NCI-H82 treated with DMSO at 0.1 percent for 48 hours (cell line): ENCODE measurements at regions not wholly inside any gene's neighbourhood (a gene's known extent, or its start where the extent isn't known, plus 50 kb on each side); places are given as distances from the start of the nearest gene placed in this dataset.
"Not testable (repeated sequence)": the region's sequence is repeated elsewhere in the genome, so short reads cannot be mapped to it uniquely, and the experiment has no call there.

Source experiments
- DNase-seq: peaks from one replicate; lab custom pipeline; 2025; ENCODE audit not compliant: unreplicated experiment; lab: John Stamatoyannopoulos, UW

DNA sequence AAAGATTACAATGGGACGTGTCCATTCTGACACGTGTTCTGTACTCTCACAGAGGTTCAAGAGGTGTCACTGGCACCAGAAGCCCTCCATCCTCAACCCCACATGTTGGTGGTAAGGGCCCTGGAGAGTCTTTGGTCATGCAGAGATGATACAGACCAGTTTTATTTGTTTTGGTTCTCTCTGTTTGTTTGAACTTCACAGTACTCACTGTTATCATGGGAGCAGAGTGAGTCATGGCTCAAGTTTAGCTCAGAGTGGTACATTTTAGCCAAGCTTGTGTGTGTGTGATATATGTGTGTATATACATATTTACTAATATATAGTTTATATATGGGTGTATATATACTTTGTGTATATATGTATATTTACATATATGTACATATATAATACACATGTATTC, 935.6 kb downstream of the GRID1 start:
- DNase-seq, result no peak

DNA sequence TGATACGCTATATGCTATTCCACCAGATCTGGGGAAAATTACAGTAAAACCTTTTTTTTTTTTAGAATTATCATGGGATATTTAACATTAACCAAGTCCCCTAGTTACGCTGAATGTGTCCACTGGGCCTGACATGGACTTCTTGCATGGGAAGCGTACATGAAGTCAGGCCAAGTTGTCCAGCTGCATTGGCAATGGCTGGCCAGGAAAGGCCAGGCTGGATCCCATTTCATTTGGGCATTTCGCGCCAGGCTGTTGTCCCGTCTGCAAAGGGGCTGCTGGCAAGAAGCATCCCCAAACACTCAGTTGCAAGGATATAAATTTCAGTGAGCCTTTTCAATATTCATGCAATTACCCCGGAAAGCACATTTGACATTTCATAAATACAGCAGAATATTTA, 933.3 kb downstream of the GRID1 start:
- no peak for DNase-seq

DNA sequence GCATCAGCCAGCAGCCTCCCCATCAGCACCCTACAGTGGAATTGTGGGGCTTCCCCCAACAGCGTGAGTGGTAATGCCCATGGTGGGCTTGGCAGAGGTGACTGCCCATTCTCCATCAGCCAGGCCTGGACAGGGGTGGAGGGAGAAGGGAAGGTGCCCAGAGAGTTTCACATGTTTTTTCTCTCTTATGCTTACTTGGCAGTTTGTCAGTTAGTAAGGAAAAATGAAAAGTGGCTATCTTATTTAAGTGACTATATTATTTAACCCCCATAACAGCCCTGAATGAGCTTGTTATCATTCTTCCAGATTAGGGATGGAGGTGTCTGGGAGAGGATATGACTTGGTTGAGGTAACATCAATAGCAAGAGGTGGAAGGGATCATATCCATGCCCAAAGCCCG, 921.7 kb downstream of the GRID1 start:
- no peak for DNase-seq

DNA sequence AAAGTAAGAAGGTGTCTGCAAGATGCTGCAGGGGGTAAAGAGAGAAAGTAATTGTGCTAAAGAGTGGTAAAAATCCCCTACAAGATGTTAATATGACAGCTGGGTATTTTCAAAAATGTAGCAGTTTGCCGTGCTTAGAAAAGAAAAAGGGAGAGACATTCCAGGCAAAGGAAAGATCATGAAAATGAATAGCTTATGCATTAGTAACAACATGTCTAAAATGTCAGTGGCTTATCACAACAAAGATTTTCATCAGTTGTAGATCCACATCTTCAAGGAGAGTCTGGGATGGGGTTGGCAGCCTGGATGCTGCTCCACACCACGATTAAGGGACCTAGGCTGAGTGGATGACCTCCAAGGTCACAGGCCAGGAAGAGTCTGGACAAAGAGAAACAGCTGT, 920.9 kb downstream of the GRID1 start:
- no peak for DNase-seq

DNA sequence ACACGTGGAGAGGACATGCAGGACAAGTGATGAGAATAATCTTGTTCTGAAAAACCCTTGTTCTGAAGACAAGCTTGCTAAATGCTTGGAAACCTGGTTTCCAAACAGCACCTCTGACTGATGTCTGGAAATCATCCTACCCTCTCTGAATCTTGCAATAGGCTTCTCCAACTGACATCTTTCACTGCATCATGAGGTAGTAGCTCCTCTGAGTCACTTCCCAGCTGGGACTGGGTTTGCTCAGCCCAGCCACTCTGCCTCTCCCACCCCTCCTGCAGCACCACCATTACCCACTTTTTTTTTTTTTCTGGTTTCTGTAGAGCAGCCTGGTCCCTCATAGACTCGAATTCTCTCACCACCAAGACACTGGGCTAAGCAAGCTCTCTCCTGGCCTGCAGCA, 919.8 kb downstream of the GRID1 start:
- no peak for DNase-seq

DNA sequence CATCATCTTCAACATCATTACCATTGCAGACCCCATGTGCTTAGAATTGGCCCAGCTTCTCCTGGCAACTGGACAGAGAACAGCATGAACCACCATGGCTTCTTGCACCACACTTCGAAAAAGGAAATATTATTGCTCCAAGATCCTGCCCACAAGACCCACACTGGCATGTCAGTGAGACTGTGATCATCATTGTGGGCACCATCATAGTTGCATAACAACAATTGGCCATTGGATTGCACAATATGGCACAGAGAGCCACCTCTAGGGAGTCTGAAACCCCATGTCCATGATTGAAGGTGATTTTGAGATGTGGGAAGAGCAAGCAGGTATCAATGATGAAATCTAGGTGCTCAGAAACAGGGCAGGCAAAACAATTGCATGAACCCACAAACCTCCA, 918.9 kb downstream of the GRID1 start:
- DNase-seq, result no peak

DNA sequence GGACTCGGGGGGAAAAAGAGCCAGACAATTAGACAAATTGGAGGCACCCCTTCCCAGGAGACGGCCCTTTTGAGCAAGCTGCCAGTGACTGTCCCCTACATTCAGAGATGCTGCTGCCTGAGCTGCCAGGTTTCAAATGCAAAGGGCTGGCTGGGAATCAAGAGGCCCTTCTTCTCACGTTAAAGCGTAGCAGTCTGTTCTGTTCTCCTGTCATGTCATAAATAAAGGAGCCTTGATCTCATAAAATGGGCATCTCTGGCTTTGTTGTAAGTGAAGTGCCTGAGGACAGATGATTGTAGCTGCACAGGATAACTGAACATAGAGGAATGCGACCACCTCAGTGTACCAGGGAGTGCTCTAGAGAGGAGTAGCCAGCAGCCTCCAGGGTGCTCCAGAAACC, 917.9 kb downstream of the GRID1 start:
- DNase-seq, result no peak

DNA sequence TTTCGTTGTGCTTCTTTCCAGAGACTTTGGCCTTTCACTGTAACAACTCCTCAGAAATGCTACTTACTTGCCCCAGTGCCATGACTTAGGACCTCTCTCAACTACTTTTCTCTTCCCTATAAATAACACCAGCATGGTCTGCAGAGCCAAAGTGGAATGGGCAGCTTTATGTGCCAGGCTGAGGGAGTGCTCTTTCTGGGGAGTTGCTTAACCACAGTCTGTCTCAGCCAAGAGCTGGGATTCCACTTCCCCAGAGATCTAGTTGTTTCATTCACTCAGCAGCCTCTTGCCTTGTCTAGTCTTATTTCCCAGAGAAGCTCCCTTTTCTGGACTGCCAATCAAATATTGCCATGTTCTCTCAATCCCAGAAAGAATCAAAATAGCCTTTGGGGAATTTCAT, 912.2 kb downstream of the GRID1 start:
- DNase-seq, result no peak

DNA sequence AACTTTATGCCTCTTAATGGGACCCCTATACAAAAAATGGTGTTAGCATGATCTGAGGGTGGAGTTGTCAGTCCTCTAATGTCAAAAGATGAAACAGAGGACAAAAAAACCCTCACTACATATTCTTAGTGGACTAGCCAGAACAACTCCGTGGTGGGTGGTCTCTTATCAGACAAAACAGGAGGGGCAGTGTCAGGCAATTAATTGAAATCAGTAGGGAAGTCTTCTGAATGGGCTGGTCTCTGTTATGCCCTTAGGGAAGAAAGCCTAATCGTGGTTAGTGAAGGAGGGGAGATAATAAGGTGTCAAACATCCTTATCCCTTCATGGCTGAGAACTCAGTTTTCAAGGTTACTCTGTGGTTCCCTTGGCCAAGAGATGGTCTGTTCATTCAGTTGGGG, 909.4 kb downstream of the GRID1 start:
- no peak for DNase-seq

DNA sequence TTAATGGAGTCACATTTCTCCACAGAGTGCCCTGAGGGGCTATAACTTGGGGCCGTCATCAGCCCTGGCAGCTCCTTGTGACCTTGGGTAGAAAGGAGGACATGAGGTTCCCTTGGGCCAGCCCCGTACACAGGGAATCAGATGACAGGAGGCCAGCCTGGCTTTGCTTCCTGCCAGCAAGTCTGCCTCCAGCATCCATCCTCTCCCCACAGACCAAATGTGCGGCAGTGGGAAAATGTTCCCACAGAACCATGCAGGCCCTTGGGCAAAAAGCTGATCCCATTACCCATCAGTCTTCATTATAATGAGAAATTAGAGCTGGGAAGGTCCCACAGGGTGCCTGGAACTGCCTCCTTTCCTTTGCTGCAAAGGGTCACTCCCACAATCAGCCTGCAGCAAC, 908.3 kb downstream of the GRID1 start:
- DNase-seq, result no peak

DNA sequence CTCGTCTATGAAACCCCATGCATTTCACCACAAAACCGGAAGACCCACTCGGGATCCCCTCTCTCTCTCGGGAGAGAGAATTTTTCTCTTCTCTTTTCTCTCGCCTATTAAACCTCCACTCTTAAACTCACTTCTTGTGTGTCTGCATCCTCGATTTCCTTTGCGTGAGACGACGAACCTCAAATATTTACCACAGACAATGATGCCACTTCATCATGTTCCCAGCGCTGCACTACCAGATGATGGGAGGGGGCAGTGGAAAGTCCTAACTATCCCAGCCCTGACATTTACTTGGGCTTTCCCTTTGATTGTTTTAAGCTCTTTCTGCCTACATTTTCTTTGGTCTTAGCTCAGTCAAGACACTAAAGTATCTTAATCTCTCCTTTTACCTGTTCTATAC, 906.7 kb downstream of the GRID1 start:
- DNase-seq, result no peak

DNA sequence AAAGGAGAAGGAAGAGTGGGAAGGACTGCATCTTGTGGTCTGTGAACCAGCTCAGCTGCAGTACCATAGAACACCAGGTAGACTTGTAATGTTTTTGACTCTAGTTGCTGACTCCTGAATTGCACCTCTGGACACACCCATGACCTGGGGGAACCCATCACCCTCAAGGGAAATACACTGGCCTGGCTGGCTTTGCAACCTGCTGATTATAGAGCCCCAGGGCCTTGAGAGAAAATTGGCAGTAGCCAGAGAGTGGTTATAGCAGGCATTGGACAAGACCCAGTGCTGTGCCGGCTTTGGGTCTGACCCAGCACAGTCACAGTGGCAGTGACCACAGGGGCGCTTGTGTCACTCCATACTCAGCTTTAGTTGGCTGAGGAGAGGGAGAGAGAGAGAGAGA, 902.3 kb downstream of the GRID1 start:
- no peak for DNase-seq

DNA sequence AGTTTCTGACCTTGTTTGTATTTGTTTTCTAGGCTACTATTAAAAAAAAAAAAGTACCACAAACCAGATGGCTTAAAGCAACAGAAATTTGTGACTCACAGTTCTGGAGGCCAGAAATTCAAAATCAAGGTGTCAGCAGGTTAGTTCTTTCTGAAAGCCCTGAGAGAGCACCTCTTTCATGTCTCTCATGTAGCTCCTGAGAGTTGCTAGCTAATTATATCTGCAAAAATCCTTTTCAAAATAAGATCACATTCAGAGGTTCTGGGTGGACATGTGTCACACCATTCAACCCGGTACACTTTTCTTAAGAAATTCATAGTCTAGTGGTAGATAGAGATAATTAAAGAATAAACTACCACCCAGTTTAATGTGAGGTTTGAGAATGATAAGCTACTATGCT, 888.6 kb downstream of the GRID1 start:
- no peak for DNase-seq

DNA sequence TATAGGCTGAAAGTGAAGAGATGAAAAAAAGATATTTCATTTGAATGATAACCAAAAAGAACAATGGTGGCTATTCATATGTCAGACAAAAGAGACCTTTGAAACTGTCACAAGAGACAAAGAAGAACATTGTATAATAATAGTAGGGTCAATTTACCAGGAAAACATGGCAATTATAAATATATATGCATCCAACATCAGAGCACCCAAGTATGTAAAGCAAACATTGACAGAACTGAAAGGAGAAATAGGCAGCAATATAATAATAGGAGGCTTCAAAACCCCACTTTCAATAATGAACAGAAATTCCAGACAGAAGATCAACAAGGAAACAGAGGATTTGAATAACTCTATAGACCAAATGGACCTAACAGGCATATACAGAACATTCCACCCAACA, 876.2 kb downstream of the GRID1 start:
- no peak for DNase-seq

DNA sequence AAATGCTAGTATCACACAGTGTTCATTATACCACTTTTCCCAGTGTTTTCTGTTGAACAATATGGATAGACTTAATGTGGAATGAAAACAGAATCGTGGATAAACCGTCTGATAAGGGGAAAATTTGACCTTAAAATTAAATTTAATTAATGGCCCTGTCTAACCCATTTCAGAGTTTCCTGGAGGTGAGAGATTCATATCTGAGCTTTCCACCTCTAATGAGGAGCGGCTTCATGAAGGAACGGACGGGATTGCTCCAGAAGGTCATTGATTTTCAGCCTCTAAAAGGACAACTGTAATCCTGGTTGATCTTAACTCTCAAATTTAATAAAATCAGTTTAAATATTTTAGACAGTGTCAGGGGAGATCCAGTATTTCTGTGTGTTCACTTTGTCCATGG, 874.9 kb downstream of the GRID1 start:
- DNase-seq, result no peak

DNA sequence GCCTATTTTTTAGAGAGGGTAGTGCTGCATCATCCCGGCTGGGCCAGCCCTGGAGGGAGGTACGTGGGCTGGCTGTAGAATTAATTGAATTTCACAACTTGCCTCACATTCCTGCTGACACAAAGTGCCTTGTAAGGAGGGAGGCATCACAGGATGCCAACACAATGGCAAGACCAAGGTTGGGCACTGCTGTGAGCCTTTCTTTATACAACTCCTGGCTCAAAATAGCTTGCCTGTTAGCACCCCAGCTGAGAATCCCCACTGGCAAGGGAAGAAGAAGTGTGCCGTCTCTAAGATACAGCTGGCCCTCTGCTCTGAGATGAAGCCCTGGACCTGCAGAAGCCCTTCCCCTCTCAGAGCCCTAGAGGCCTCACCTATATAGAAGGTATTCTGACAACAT, 873.9 kb downstream of the GRID1 start:
- no peak for DNase-seq

DNA sequence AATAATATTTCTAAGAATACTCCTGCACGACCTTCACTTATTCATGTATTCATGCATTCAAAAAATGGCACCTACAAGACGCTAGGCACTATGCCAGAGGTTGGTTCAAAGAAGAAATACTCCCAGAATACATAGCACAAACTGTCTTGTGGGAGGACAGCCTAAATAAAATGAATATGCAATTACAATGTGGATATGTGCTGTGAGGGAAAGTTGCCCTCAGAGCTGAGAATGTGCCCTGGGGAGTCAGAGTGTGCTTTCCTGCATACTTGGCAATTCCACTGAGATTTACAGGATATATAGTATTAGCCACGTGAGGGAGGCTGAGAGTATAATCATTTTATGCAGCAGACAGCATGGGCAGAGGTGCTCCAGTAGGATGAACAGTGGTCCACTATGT, 872.9 kb downstream of the GRID1 start:
- no peak for DNase-seq

DNA sequence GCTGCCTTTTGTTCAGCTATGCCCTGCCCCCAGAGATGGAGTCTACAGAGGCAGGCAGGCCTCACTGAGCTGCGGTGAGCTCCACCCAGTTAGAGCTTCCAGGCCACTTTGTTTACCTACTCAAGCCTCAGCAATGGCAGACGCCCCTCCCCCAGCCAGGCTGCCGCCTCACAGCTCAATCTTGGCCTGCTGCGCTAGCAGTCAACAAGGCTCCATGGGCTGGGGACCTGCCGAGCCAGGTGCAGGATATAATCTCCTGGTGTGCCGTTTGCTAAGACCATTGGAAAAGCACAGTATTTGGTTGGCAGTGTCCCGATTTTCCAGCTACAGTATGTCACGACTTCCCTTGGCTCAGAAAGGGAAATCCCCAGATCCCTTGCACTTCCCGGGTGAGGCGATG, 862.0 kb downstream of the GRID1 start:
- DNase-seq, result not testable (repeated sequence)

DNA sequence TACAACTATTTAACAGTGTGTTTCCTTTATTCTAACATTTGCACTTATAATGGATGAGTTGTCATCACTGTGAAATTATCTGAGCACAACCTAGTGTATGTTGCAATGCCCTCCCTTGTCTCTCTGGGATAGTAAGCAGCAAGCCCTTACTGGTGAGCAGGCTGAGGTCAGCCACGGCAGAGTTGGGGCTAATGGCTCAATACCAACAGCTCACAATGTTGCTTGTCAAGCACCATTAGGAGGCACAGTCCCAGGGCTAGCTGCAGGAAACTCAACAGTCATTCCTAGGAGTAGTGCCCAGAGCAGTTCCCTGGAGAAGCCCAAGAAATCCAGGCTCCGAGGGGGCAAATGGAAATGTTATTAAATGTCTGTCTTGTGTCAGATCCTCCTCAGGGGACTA, 858.4 kb downstream of the GRID1 start:
- no peak for DNase-seq

DNA sequence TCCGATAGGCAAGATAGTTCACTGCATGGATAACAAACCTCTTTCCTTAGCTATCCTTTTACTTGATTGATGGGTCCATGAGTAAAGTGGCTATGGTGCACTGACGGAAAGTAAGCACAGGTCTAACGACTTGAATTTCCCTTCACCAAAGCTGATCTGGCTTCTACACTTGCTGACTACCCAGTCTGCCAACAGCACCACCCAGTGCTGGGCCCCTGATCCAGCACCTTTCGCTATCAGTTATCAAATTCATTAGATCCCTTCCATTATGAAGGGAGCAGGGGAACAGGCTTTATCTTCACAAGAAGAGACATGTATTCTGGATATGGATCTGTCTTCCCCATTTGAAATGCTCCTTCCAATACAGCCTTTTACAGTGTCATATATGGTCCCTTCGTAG, 855.9 kb downstream of the GRID1 start:
- no peak for DNase-seq

DNA sequence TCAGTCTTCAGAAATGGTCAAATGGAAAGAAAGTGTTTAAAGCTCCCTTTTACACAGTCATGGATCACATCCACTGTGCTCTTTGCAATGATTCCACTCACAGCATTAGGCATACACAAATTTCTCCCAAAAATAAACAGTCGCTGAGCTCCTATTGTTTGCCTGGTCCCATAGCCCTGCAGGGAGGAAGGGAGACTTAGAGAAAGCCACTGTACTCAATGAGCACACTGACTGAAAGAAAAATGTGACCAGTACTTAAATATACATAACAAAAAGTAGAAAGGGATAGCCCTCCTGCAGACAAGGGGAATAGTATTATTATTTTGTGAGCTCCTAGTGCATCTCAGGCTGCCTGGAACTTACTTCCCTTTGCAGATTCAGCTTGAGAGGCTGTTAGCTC, 853.2 kb downstream of the GRID1 start:
- DNase-seq, result no peak

DNA sequence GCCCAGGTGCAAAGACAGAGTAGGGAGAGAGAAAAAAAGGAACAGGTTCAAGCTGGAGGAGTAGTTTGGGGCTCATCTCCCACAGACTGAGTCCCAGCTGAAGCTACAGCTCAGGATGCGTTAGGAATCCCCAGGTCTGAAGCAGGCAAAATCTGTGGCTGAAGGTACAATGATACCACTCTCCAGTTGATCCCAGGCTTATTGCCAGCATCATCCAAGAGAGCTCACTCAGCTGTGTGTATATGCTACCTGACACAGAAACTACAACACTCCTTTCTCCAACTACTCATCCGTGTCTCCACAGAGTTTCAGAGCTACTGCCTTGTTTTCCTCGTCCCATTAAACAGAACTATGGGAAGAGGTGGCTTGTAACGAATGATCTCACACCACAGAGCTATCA, 851.3 kb downstream of the GRID1 start:
- DNase-seq, result no peak

DNA sequence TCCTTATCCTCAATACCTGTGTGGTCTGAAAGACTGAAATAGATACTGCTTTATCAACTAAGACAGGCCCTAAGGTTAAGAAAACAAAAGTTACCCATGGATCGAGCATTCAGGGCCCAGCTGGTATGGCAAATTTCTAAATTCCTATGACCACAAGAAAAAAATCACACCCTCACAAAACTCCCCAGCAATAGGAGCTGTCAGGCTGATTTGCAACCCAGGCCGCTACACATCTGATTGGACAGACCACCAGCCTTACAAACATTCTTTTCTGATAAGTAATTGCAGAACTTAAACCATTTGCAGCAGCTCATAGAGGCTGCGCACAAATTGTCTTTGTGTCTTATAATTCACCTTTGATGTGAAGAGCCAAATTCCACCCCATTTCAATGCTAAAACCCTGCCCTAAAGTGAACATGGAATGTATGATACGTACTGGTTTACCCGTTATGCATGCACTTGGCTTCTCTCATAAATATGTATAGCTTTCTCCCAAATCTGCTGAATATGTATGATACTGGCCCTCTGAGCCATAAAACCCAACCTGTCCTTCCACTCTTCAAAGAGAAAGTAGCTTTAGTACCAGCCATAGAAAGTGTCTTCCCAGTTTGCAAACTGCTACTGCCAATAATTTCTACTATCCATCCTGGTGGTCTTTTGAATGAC, 842.5 kb downstream of the GRID1 start:
- DNase-seq, result no peak
